ENCODE measurements at regions not wholly inside any gene's neighbourhood (a gene's known extent, or its start where the extent isn't known, plus 50 kb on each side); places are given as distances from the start of the nearest gene placed in this dataset.

- Mint-ChIP-seq H3K4me3 (ENCODE audit: low read depth, unreplicated experiment) (peak overlapping the region; percentile 9), H3K4me1 (ENCODE audit: low read depth, unreplicated experiment) (peaks cover 58% of the 10 kb centered on the region), H3K36me3 (ENCODE audit: insufficient read depth, unreplicated experiment) (peaks cover 13% of the 10 kb centered on the region), H3K27ac (ENCODE audit: unreplicated experiment) (peak overlapping the region; percentile 88), H3K27me3 (ENCODE audit: unreplicated experiment) (no peaks in the 10 kb centered on the region), H3K9me3 (ENCODE audit: low read depth, unreplicated experiment) (peaks cover 3% of the 10 kb centered on the region)
- intact Hi-C loops (cut with micrococcal nuclease; ENCODE audit: unreplicated experiment), result loop anchor here (2.0 kb wide), 1 partner anchor 71 kb away; no protein-coding TSS in a partner anchor
- no TSS peak for BruUV-seq (replicated peaks)
- peak; percentile 63 for DNase-seq
- CTCF ChIA-PET, result interaction anchor here (1.0 to 1.3 kb wide), 4 partner anchors 38 to 254 kb away, joined by 3 to 4 read pairs (median 3); no protein-coding TSS in a partner anchor
- TF ChIP-seq CTCF (IDR thresholded peaks at IDR 0.05; ENCODE audit: unreplicated experiment), result no peak
These were observed 185.1 kb upstream of the TPM1 start for GRCh38 chr15:62857411-62857853.

GRCh38 chr15:62858343-62858742 lies 184.2 kb upstream of the TPM1 start:
- H3K4me1 Mint-ChIP-seq (ENCODE audit: low read depth, unreplicated experiment), result peaks cover 55% of the 10 kb centered on the region
- no peak overlapping the region for H3K27ac Mint-ChIP-seq (ENCODE audit: unreplicated experiment)
- H3K27me3 Mint-ChIP-seq (ENCODE audit: unreplicated experiment), result no peaks in the 10 kb centered on the region
- peaks cover 13% of the 10 kb centered on the region for H3K36me3 Mint-ChIP-seq (ENCODE audit: insufficient read depth, unreplicated experiment)
- no TSS peak for BruUV-seq (replicated peaks)
- intact Hi-C loops (cut with micrococcal nuclease; ENCODE audit: unreplicated experiment), result no loop called here
- no peak for DNase-seq
- peaks cover 3% of the 10 kb centered on the region for H3K9me3 Mint-ChIP-seq (ENCODE audit: low read depth, unreplicated experiment)
- TF ChIP-seq CTCF (IDR thresholded peaks at IDR 0.05; ENCODE audit: unreplicated experiment), result no peak
- CTCF ChIA-PET, result interaction anchor here (1.2 to 1.3 kb wide), 2 partner anchors 37 to 76 kb away, joined by 3 to 4 read pairs; no protein-coding TSS in a partner anchor
- no peak overlapping the region for H3K4me3 Mint-ChIP-seq (ENCODE audit: low read depth, unreplicated experiment)

- H3K4me3 Mint-ChIP-seq (ENCODE audit: low read depth, unreplicated experiment), result no peak overlapping the region
- intact Hi-C loops (cut with micrococcal nuclease; ENCODE audit: unreplicated experiment), result no loop called here
- DNase-seq, result no peak
- no peak overlapping the region for H3K27ac Mint-ChIP-seq (ENCODE audit: unreplicated experiment)
- H3K9me3 Mint-ChIP-seq (ENCODE audit: low read depth, unreplicated experiment), result peaks cover 3% of the 10 kb centered on the region
- TF ChIP-seq CTCF (IDR thresholded peaks at IDR 0.05; ENCODE audit: unreplicated experiment), result no peak
- H3K27me3 Mint-ChIP-seq (ENCODE audit: unreplicated experiment), result no peaks in the 10 kb centered on the region
- H3K4me1 Mint-ChIP-seq (ENCODE audit: low read depth, unreplicated experiment), result peaks cover 18% of the 10 kb centered on the region
- CTCF ChIA-PET, result no interaction called here
- peaks cover 2% of the 10 kb centered on the region for H3K36me3 Mint-ChIP-seq (ENCODE audit: insufficient read depth, unreplicated experiment)
- BruUV-seq (replicated peaks), result no TSS peak
These were observed 179.8 kb upstream of the TPM1 start for GRCh38 chr15:62862717-62863116.

- intact Hi-C loops (cut with micrococcal nuclease; ENCODE audit: unreplicated experiment), result no loop called here
- TF ChIP-seq CTCF (IDR thresholded peaks at IDR 0.05; ENCODE audit: unreplicated experiment), result no peak
- CTCF ChIA-PET, result interaction anchor here (1.3 kb wide), 1 partner anchor 15 kb away, joined by 4 read pairs; no protein-coding TSS in a partner anchor
- H3K27me3 Mint-ChIP-seq (ENCODE audit: unreplicated experiment), result no peaks in the 10 kb centered on the region
- H3K4me3 Mint-ChIP-seq (ENCODE audit: low read depth, unreplicated experiment), result no peak overlapping the region
- H3K9me3 Mint-ChIP-seq (ENCODE audit: low read depth, unreplicated experiment), result peaks cover 5% of the 10 kb centered on the region
- DNase-seq, result no peak
- H3K27ac Mint-ChIP-seq (ENCODE audit: unreplicated experiment), result no peak overlapping the region
- peaks cover 8% of the 10 kb centered on the region for H3K4me1 Mint-ChIP-seq (ENCODE audit: low read depth, unreplicated experiment)
- BruUV-seq (replicated peaks), result no TSS peak
- H3K36me3 Mint-ChIP-seq (ENCODE audit: insufficient read depth, unreplicated experiment), result no peaks in the 10 kb centered on the region
These were observed 176.2 kb upstream of the TPM1 start for GRCh38 chr15:62866366-62866765.

Measured in Calu3 (cell line).